ENCODE measurements at regions not wholly inside any gene's neighbourhood (a gene's known extent, or its start where the extent isn't known, plus 50 kb on each side); places are given as distances from the start of the nearest gene placed in this dataset.

- no peaks in the 10 kb centered on the region for H3K4me1 ChIP-seq (ENCODE audit: insufficient read depth)
- H3K4me3 ChIP-seq, result no peak overlapping the region
- peaks cover 17% of the 10 kb centered on the region for H3K9me2 ChIP-seq (ENCODE audit: insufficient read depth)
- H3K27ac ChIP-seq (ENCODE audit: low read depth), result no peak overlapping the region
- H3K79me2 ChIP-seq (replicated peaks; ENCODE audit: insufficient read depth), result no peaks in the 10 kb centered on the region
- H3F3A ChIP-seq (replicated peaks; ENCODE audit: low read depth), result no peaks in the 10 kb centered on the region
- no peak overlapping the region for H3K4me2 ChIP-seq
- H4K20me1 ChIP-seq (replicated peaks; ENCODE audit: insufficient read depth), result no peaks in the 10 kb centered on the region
- DNase-seq (ENCODE audit: low spot score), result no peak
- TF ChIP-seq, protein P1, sequence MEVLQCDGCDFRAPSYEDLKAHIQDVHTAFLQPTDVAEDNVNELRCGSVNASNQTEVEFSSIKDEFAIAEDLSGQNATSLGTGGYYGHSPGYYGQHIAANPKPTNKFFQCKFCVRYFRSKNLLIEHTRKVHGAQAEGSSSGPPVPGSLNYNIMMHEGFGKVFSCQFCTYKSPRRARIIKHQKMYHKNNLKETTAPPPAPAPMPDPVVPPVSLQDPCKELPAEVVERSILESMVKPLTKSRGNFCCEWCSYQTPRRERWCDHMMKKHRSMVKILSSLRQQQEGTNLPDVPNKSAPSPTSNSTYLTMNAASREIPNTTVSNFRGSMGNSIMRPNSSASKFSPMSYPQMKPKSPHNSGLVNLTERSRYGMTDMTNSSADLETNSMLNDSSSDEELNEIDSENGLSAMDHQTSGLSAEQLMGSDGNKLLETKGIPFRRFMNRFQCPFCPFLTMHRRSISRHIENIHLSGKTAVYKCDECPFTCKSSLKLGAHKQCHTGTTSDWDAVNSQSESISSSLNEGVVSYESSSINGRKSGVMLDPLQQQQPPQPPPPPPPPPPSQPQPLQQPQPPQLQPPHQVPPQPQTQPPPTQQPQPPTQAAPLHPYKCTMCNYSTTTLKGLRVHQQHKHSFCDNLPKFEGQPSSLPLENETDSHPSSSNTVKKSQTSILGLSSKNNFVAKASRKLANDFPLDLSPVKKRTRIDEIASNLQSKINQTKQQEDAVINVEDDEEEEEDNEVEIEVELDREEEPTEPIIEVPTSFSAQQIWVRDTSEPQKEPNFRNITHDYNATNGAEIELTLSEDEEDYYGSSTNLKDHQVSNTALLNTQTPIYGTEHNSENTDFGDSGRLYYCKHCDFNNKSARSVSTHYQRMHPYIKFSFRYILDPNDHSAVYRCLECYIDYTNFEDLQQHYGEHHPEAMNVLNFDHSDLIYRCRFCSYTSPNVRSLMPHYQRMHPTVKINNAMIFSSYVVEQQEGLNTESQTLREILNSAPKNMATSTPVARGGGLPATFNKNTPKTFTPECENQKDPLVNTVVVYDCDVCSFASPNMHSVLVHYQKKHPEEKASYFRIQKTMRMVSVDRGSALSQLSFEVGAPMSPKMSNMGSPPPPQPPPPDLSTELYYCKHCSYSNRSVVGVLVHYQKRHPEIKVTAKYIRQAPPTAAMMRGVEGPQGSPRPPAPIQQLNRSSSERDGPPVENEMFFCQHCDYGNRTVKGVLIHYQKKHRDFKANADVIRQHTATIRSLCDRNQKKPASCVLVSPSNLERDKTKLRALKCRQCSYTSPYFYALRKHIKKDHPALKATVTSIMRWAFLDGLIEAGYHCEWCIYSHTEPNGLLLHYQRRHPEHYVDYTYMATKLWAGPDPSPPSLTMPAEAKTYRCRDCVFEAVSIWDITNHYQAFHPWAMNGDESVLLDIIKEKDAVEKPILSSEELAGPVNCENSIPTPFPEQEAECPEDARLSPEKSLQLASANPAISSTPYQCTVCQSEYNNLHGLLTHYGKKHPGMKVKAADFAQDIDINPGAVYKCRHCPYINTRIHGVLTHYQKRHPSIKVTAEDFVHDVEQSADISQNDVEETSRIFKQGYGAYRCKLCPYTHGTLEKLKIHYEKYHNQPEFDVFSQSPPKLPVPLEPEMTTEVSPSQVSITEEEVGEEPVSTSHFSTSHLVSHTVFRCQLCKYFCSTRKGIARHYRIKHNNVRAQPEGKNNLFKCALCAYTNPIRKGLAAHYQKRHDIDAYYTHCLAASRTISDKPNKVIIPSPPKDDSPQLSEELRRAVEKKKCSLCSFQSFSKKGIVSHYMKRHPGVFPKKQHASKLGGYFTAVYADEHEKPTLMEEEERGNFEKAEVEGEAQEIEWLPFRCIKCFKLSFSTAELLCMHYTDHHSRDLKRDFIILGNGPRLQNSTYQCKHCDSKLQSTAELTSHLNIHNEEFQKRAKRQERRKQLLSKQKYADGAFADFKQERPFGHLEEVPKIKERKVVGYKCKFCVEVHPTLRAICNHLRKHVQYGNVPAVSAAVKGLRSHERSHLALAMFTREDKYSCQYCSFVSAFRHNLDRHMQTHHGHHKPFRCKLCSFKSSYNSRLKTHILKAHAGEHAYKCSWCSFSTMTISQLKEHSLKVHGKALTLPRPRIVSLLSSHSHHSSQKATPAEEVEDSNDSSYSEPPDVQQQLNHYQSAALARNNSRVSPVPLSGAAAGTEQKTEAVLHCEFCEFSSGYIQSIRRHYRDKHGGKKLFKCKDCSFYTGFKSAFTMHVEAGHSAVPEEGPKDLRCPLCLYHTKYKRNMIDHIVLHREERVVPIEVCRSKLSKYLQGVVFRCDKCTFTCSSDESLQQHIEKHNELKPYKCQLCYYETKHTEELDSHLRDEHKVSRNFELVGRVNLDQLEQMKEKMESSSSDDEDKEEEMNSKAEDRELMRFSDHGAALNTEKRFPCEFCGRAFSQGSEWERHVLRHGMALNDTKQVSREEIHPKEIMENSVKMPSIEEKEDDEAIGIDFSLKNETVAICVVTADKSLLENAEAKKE (CRISPR knock-in tag; IDR thresholded peaks at IDR 0.05), result no peak
- TF ChIP-seq EZH2phosphoT487 (IDR thresholded peaks at IDR 0.05; ENCODE audit: unreplicated experiment) (no peak), ZNF331 (CRISPR knock-in tag; IDR thresholded peaks at IDR 0.05; ENCODE audit: low read depth) (no peak), JUNB (IDR thresholded peaks at IDR 0.05; ENCODE audit: unreplicated experiment) (no peak), CTCF (conservative IDR thresholded peaks at IDR 0.05; ENCODE audit: low read depth in 2 of 2) (no peak), EZH2 (IDR thresholded peaks at IDR 0.05; ENCODE audit: low read depth, unreplicated experiment) (no peak), CREB1 (CRISPR knock-in tag; IDR thresholded peaks at IDR 0.05; ENCODE audit: low read depth) (no peak), NANOG (IDR thresholded peaks at IDR 0.05; ENCODE audit: borderline replicate concordance) (no peak)
- TF ChIP-seq, protein P2, sequence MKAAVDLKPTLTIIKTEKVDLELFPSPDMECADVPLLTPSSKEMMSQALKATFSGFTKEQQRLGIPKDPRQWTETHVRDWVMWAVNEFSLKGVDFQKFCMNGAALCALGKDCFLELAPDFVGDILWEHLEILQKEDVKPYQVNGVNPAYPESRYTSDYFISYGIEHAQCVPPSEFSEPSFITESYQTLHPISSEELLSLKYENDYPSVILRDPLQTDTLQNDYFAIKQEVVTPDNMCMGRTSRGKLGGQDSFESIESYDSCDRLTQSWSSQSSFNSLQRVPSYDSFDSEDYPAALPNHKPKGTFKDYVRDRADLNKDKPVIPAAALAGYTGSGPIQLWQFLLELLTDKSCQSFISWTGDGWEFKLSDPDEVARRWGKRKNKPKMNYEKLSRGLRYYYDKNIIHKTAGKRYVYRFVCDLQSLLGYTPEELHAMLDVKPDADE (IDR thresholded peaks at IDR 0.05), result no peak
- TF ChIP-seq, protein P3, sequence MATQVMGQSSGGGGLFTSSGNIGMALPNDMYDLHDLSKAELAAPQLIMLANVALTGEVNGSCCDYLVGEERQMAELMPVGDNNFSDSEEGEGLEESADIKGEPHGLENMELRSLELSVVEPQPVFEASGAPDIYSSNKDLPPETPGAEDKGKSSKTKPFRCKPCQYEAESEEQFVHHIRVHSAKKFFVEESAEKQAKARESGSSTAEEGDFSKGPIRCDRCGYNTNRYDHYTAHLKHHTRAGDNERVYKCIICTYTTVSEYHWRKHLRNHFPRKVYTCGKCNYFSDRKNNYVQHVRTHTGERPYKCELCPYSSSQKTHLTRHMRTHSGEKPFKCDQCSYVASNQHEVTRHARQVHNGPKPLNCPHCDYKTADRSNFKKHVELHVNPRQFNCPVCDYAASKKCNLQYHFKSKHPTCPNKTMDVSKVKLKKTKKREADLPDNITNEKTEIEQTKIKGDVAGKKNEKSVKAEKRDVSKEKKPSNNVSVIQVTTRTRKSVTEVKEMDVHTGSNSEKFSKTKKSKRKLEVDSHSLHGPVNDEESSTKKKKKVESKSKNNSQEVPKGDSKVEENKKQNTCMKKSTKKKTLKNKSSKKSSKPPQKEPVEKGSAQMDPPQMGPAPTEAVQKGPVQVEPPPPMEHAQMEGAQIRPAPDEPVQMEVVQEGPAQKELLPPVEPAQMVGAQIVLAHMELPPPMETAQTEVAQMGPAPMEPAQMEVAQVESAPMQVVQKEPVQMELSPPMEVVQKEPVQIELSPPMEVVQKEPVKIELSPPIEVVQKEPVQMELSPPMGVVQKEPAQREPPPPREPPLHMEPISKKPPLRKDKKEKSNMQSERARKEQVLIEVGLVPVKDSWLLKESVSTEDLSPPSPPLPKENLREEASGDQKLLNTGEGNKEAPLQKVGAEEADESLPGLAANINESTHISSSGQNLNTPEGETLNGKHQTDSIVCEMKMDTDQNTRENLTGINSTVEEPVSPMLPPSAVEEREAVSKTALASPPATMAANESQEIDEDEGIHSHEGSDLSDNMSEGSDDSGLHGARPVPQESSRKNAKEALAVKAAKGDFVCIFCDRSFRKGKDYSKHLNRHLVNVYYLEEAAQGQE (IDR thresholded peaks at IDR 0.05; ENCODE audit: unreplicated experiment), result no peak
- Mint-ChIP-seq H3K4me3 (no peak overlapping the region), H3K27ac (no peak overlapping the region), H3K9me3 (no peaks in the 10 kb centered on the region), H3K36me3 (ENCODE audit: low read depth) (no peaks in the 10 kb centered on the region), H3K27me3 (ENCODE audit: insufficient read depth, low read depth, poor library complexity) (no peaks in the 10 kb centered on the region), H3K4me1 (no peaks in the 10 kb centered on the region; the same call in 2 of the 3 replicates)
- no peak overlapping the region for H2AFZ ChIP-seq
- H3K36me3 ChIP-seq (ENCODE audit: insufficient read depth), result no peaks in the 10 kb centered on the region
- H3K27me3 ChIP-seq (ENCODE audit: insufficient read depth), result no peaks in the 10 kb centered on the region
- ATAC-seq, result no peak
Measured at GRCh38 chr13:79860791-79861190, 379.8 kb downstream of the NDFIP2 start.

Measured in GM23338 (cell line).